Stimulated activated CD4-positive, alpha-beta T cell treated with anti-CD3 and anti-CD28 coated beads, Interleukin-12 subunit alpha, Interleukin-12 subunit beta, amount 100 ng/mL, for 24 hours (primary cell): ENCODE measurements at regions not wholly inside any gene's neighbourhood (a gene's known extent, or its start where the extent isn't known, plus 50 kb on each side); places are given as distances from the start of the nearest gene placed in this dataset.
"Not testable (repeated sequence)": the region's sequence is repeated elsewhere in the genome, so short reads cannot be mapped to it uniquely, and the experiment has no call there.

Experiments
- DNase-seq, 2 experiments: peaks; one replicate each; pipeline ENCODE4 v3.0.0-alpha.2; 2020; ENCODE audit warnings: low read depth in 2 of 2

- DNase-seq, result no peak
These were observed 1147.5 kb upstream of the ACVR2A start for GRCh38 chr2:146697307-146697706.

- DNase-seq, result not testable (repeated sequence)
These were observed 1148.0 kb upstream of the ACVR2A start for GRCh38 chr2:146696787-146697186.

- DNase-seq, result no peak
These were observed 1162.8 kb upstream of the ACVR2A start for GRCh38 chr2:146681991-146682390.

GRCh38 chr2:146678516-146678915 lies 1166.3 kb upstream of the ACVR2A start:
- DNase-seq, result no peak

- no peak for DNase-seq
These were observed 1167.5 kb upstream of the ACVR2A start for GRCh38 chr2:146677280-146677679.

GRCh38 chr2:146669735-146670134 lies 1175.1 kb upstream of the ACVR2A start:
- no peak for DNase-seq

GRCh38 chr2:146666340-146666739 lies 1178.5 kb upstream of the ACVR2A start:
- DNase-seq, result no peak

- no peak for DNase-seq
These were observed 1179.0 kb upstream of the ACVR2A start for GRCh38 chr2:146665800-146666199.

- DNase-seq, result no peak
These were observed 1183.2 kb upstream of the ACVR2A start for GRCh38 chr2:146661473-146662096.

- no peak for DNase-seq
These were observed 1184.9 kb upstream of the ACVR2A start for GRCh38 chr2:146659976-146660375.

- DNase-seq, result no peak
These were observed 1192.5 kb upstream of the ACVR2A start for GRCh38 chr2:146652311-146652710.

GRCh38 chr2:146651361-146651760 lies 1193.5 kb upstream of the ACVR2A start:
- no peak for DNase-seq

GRCh38 chr2:146642066-146642465 lies 1202.8 kb upstream of the ACVR2A start:
- DNase-seq, result no peak

GRCh38 chr2:146634230-146635097 lies 1210.4 kb upstream of the ACVR2A start:
- no peak for DNase-seq

- DNase-seq, result no peak
These were observed 1211.7 kb upstream of the ACVR2A start for GRCh38 chr2:146633159-146633558.

- no peak for DNase-seq
These were observed 1212.1 kb upstream of the ACVR2A start for GRCh38 chr2:146632707-146633106.

GRCh38 chr2:146624430-146625160 lies 1220.2 kb upstream of the ACVR2A start:
- no peak for DNase-seq

- no peak for DNase-seq
These were observed 1221.1 kb upstream of the ACVR2A start for GRCh38 chr2:146623771-146624170.

GRCh38 chr2:146621656-146622055 lies 1223.2 kb upstream of the ACVR2A start:
- no peak for DNase-seq

GRCh38 chr2:146615778-146616177 lies 1229.1 kb upstream of the ACVR2A start:
- no peak for DNase-seq

GRCh38 chr2:146608490-146608889 lies 1236.3 kb upstream of the ACVR2A start:
- DNase-seq, result no peak

GRCh38 chr2:146604521-146604920 lies 1240.3 kb upstream of the ACVR2A start:
- no peak for DNase-seq

- no peak for DNase-seq
These were observed 1242.0 kb upstream of the ACVR2A start for GRCh38 chr2:146602856-146603255.
